ENCODE measurements at regions not wholly inside any gene's neighbourhood (a gene's known extent, or its start where the extent isn't known, plus 50 kb on each side); places are given as distances from the start of the nearest gene placed in this dataset.
A peak's percentile ranks its signal among the peaks of the same experiment; 100 is the strongest.

DNA sequence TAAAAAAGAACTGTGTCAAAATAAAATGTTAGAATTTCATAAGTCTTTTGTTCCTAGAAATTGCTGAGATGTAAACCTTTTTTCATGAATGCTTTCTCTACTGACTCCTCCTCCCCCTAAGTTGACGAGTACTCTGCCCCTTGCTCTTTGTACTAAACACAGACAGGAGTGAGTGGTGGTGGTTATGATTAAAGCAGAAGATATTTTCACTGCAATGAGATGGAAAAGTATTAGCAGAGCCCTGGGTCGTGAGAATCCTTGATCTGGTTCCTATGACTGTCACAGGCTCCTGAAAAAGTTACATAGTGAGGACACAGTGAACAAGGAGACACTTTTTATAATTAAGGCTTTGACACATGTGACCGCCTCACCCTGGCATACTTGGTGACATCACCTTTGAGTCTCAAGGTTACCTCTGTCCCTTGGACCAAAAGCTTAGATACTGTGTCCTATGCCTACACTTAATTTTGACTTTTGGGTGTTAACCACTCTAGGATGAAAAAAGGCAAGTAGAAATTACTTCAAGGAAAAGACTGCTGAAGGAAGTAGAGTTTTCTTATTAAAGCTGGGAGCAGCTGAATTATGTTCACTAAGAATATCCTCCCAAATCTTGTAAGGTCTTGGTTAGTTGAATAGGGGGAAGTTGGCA, 130.4 kb upstream of the LYSMD4 start:
- Histone ChIP-seq H2BK5ac (ENCODE audit: low read depth, low read length, poor library complexity, severe bottlenecking) (no peak overlapping the region), H2BK20ac (ENCODE audit: low read depth, low read length) (no peak overlapping the region), H3K56ac (ENCODE audit: extremely low read depth, insufficient read depth, low read length) (no peak overlapping the region), H3K4me3 (ENCODE audit: insufficient read depth, low read depth, low read length) (no peak overlapping the region), H2BK15ac (ENCODE audit: low read depth, low read length) (no peak overlapping the region), H3K4me2 (ENCODE audit: low read depth, low read length) (no peak overlapping the region), H3K9me3 (ENCODE audit: control insufficient read depth, insufficient read depth, low read length) (no peaks in the 10 kb centered on the region), H4K8ac (ENCODE audit: low read depth in 2 of 2, low read length in 2 of 2) (no peak overlapping the region), H3K79me1 (ENCODE audit: low read depth in 1 of 2, low read length in 2 of 2) (no peaks in the 10 kb centered on the region), H3K9ac (ENCODE audit: low read depth, low read length) (no peak overlapping the region), H2BK120ac (ENCODE audit: low read depth, low read length) (no peak overlapping the region), H4K5ac (ENCODE audit: low read depth, low read length) (no peak overlapping the region), H3K18ac (ENCODE audit: low read depth, low read length) (no peak overlapping the region), H3K23ac (ENCODE audit: low read depth, low read length) (no peak overlapping the region), H3K9me1 (ENCODE audit: insufficient read depth, low read length) (no peaks in the 10 kb centered on the region), H4K91ac (ENCODE audit: insufficient read depth, low read depth, low read length) (no peak overlapping the region), H2AFZ (replicated peaks; ENCODE audit: low read length, poor library complexity) (no peak overlapping the region), H3K4ac (ENCODE audit: low read depth, low read length) (no peak overlapping the region), H4K20me1 (ENCODE audit: insufficient read depth, low read length) (no peaks in the 10 kb centered on the region), H2AK5ac (ENCODE audit: low read depth, low read length) (no peak overlapping the region), H3K27ac (ENCODE audit: insufficient read depth, low read length) (no peak overlapping the region), H3K36me3 (ENCODE audit: control insufficient read depth, insufficient read depth, low read length) (no peaks in the 10 kb centered on the region), H3K14ac (replicated peaks; ENCODE audit: low read depth, low read length) (no peak overlapping the region), H3K27me3 (ENCODE audit: control insufficient read depth, insufficient read depth, low read length) (no peaks in the 10 kb centered on the region), H2AK9ac (replicated peaks; ENCODE audit: low read depth, low read length, poor library complexity) (no peak overlapping the region), H3K4me1 (ENCODE audit: control insufficient read depth, insufficient read depth, low read length) (no peaks in the 10 kb centered on the region)
- ATAC-seq (ENCODE audit: low read depth) (no peak), DNase-seq (peak; percentile 10)
- no peak for TF ChIP-seq CEBPB (IDR thresholded peaks at IDR 0.05; ENCODE audit: low read depth, low read length)
- no peak for TF ChIP-seq POLR2A (IDR thresholded peaks at IDR 0.05; ENCODE audit: low read depth, low read length)
- TF ChIP-seq NFE2L2 (IDR thresholded peaks at IDR 0.05; ENCODE audit: low read depth, low read length): no peak
- WGBS, 2 experiments (ENCODE audit: extremely low coverage in 2 of 2, insufficient read length in 1 of 2): no CpG with 5 or more reads among the region's 3 CpGs
- in situ Hi-C loops (cut with MboI; ENCODE audit: low sequenced_read_pairs) (no loop called here), dilution Hi-C loops (cut with HindIII; ENCODE audit: low sequenced_read_pairs, unreplicated experiment) (no loop called here), intact Hi-C loops (cut with micrococcal nuclease) (no loop called here)
- no TSS peak for BruUV-seq (replicated peaks)
- CTCF ChIA-PET: no interaction called here
- POLR2A ChIA-PET (ENCODE audit: unreplicated experiment): no interaction called here
